ENCODE measurements at regions not wholly inside any gene's neighbourhood (a gene's known extent, or its start where the extent isn't known, plus 50 kb on each side); places are given as distances from the start of the nearest gene placed in this dataset.
"Not testable (repeated sequence)": the region's sequence is repeated elsewhere in the genome, so short reads cannot be mapped to it uniquely, and the experiment has no call there.

DNA sequence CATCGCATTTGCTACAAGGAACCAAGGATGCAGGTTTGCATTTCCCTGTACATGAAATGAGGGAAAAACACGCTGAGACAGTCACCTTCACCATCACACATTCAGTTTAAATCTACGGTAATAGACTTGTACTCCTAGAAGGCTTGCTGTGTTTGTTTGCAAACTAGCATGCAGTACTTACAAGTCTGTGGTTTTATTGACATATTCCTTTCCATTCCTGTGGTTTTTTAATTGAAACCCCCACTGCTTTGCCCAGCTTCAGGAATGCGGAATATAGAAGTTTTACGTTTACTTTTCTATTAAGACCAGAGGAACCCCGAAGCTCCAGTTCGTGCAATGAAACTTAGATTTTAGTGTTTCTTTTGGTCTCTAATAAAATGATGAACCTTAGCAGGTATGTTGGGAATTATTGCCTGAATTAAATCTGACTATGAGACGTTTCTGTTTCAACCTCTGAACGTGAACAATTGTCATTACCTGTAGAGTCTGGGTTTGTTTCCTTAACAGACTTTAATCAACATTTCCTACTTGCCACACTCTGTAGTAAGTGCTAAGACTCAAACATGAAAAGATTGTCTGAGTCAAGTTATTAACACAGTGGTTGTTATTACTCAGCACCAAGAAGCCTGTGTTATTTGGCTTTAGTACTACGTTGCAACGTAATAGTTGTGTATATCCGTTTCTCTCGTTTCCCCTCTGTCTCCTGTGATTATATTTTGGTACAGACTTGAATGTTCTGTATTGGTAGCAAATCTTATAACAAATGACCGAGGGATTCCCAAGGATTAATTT is 793.3 kb upstream of the GOT2 start:
- no peak for DNase-seq
- Histone ChIP-seq H3K36me3 (ENCODE audit: control insufficient read depth in 2 of 3, insufficient read depth in 3 of 3, low read length in 3 of 3) (no peaks in the 10 kb centered on the region), H3K4me3 (ENCODE audit: low read length in 3 of 3) (no peak overlapping the region), H3K27me3 (ENCODE audit: control insufficient read depth, insufficient read depth, low read length) (no peaks in the 10 kb centered on the region), H3K4me1 (ENCODE audit: control insufficient read depth in 2 of 3, insufficient read depth in 2 of 3, low read depth in 1 of 3, low read length in 3 of 3) (no peaks in the 10 kb centered on the region), H3K27ac (ENCODE audit: low read depth in 2 of 2, low read length in 2 of 2) (no peak overlapping the region), H3K9ac (ENCODE audit: low read length in 3 of 3) (no peak overlapping the region), H3K9me3 (ENCODE audit: control insufficient read depth in 2 of 3, insufficient read depth in 1 of 3, low read length in 3 of 3) (no peaks in the 10 kb centered on the region)
- TF ChIP-seq, protein P1, sequence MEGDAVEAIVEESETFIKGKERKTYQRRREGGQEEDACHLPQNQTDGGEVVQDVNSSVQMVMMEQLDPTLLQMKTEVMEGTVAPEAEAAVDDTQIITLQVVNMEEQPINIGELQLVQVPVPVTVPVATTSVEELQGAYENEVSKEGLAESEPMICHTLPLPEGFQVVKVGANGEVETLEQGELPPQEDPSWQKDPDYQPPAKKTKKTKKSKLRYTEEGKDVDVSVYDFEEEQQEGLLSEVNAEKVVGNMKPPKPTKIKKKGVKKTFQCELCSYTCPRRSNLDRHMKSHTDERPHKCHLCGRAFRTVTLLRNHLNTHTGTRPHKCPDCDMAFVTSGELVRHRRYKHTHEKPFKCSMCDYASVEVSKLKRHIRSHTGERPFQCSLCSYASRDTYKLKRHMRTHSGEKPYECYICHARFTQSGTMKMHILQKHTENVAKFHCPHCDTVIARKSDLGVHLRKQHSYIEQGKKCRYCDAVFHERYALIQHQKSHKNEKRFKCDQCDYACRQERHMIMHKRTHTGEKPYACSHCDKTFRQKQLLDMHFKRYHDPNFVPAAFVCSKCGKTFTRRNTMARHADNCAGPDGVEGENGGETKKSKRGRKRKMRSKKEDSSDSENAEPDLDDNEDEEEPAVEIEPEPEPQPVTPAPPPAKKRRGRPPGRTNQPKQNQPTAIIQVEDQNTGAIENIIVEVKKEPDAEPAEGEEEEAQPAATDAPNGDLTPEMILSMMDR (IDR thresholded peaks at IDR 0.05; ENCODE audit: borderline replicate concordance, extremely low read depth, insufficient read depth) = no peak
- no peak for FAIRE-seq
- intact Hi-C loops (cut with DNase I) = no loop called here

DNA sequence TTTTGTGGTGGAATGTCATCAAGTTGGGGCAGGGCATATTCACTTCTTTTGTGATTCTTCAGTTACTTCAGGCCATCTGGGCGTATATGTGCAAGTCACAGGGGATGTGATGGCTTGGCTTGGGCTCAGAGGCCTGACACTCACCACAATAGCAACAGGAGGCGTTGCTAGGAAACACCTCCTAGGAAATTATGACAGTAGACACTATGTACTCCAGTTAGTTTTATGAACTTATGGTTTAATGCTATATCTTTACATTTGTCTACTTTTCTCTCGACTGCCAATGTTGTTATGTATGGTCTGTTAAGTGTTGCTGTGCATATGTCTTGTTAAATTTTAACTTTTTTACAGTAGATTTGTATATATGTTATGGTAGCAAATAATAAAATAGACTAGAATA is 788.7 kb upstream of the GOT2 start:
- no peak for DNase-seq
- Histone ChIP-seq H3K36me3 (ENCODE audit: control insufficient read depth in 2 of 3, insufficient read depth in 3 of 3, low read length in 3 of 3) (no peaks in the 10 kb centered on the region), H3K9ac (ENCODE audit: low read length in 3 of 3) (no peak overlapping the region), H3K9me3 (ENCODE audit: control insufficient read depth in 2 of 3, insufficient read depth in 1 of 3, low read length in 3 of 3) (no peaks in the 10 kb centered on the region), H3K4me3 (ENCODE audit: low read length in 3 of 3) (no peak overlapping the region), H3K27ac (ENCODE audit: low read depth in 2 of 2, low read length in 2 of 2) (no peak overlapping the region), H3K4me1 (ENCODE audit: control insufficient read depth in 2 of 3, insufficient read depth in 2 of 3, low read depth in 1 of 3, low read length in 3 of 3) (no peaks in the 10 kb centered on the region), H3K27me3 (ENCODE audit: control insufficient read depth, insufficient read depth, low read length) (no peaks in the 10 kb centered on the region)
- TF ChIP-seq, protein P1 (IDR thresholded peaks at IDR 0.05; ENCODE audit: borderline replicate concordance, extremely low read depth, insufficient read depth) = no peak
- FAIRE-seq = no peak
- intact Hi-C loops (cut with DNase I) = no loop called here

DNA sequence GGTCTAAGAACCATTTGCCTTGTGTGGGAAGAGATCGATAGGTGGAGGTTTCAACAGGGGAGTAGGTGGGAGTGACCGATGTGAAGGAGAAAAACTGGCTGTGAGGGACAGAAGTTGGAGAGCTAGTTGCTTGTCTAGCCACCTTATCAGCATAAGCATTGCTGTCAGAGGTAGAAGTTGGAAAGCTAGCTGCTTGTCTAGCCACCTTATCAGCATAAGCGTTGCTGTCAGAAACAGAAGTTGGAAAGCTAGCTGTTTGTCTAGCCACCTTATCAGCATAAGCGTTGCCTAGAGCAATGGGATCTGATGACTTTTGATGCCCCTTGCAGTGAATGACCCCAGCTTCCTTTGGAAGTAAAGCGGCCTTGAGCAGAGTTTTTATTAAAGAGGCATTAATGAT is 784.6 kb upstream of the GOT2 start:
- H3K36me3 ChIP-seq (ENCODE audit: control insufficient read depth in 2 of 3, insufficient read depth in 3 of 3, low read length in 3 of 3); intact Hi-C loops (cut with DNase I); H3K9ac ChIP-seq (ENCODE audit: low read length in 3 of 3); H3K27ac ChIP-seq (ENCODE audit: low read depth in 2 of 2, low read length in 2 of 2); H3K27me3 ChIP-seq (ENCODE audit: control insufficient read depth, insufficient read depth, low read length); H3K4me1 ChIP-seq (ENCODE audit: control insufficient read depth in 2 of 3, insufficient read depth in 2 of 3, low read depth in 1 of 3, low read length in 3 of 3); H3K9me3 ChIP-seq (ENCODE audit: control insufficient read depth in 2 of 3, insufficient read depth in 1 of 3, low read length in 3 of 3); DNase-seq; H3K4me3 ChIP-seq (ENCODE audit: low read length in 3 of 3); FAIRE-seq: not testable (repeated sequence)

DNA sequence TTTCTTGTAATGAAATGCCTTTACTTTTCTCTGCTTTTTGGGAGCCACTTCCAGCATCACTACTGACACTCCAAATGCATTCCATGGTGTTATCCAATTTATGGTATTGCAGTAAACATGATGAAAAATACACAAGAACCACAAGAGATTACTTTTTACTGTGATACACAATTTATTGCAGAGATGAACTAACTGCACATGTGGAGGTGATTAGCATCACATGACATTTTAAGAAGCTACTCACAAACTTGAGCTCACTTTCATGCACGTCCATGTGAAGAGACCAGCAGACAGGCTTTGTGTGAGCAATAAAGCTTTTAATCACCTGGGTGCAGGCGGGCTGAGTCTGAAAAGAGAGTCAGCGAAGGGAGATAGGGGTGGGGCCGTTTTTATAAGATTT is 780.5 kb upstream of the GOT2 start:
- no peak for DNase-seq
- no peak overlapping the region for H3K4me3 ChIP-seq (ENCODE audit: low read length in 3 of 3)
- TF ChIP-seq, protein P1 (IDR thresholded peaks at IDR 0.05; ENCODE audit: borderline replicate concordance, extremely low read depth, insufficient read depth) = no peak
- no peaks in the 10 kb centered on the region for H3K4me1 ChIP-seq (ENCODE audit: control insufficient read depth in 2 of 3, insufficient read depth in 2 of 3, low read depth in 1 of 3, low read length in 3 of 3)
- no peak for FAIRE-seq
- H3K27ac ChIP-seq (ENCODE audit: low read depth in 2 of 2, low read length in 2 of 2) = no peak overlapping the region
- H3K27me3 ChIP-seq (ENCODE audit: control insufficient read depth, insufficient read depth, low read length) = no peaks in the 10 kb centered on the region
- no peak overlapping the region for H3K9ac ChIP-seq (ENCODE audit: low read length in 3 of 3)
- H3K36me3 ChIP-seq (ENCODE audit: control insufficient read depth in 2 of 3, insufficient read depth in 3 of 3, low read length in 3 of 3) = no peaks in the 10 kb centered on the region
- intact Hi-C loops (cut with DNase I) = no loop called here
- peaks cover 0 to 2% (median 0%) of the 10 kb centered on the region in 3 donors for H3K9me3 ChIP-seq (ENCODE audit: control insufficient read depth in 2 of 3, insufficient read depth in 1 of 3, low read length in 3 of 3)

Measured in kidney (tissue), 13 donors.